Vagina (tissue), 2 donors: ENCODE measurements at regions not wholly inside any gene's neighbourhood (a gene's known extent, or its start where the extent isn't known, plus 50 kb on each side); places are given as distances from the start of the nearest gene placed in this dataset.

Experiments
- POLR2A ChIP-seq, 2 donors: fragments of 450-650 bp; IDR thresholded peaks; one replicate each; pipeline ENCODE4 v1.6.1; 2017; ENCODE audit warnings: antibody characterized with exemption in 2 of 2, mild to moderate bottlenecking in 2 of 2, moderate library complexity in 2 of 2
- POLR2AphosphoS5 ChIP-seq, 2 donors: sonication (generic); formaldehyde crosslinking; IDR thresholded peaks; one replicate each; pipeline ENCODE4 v1.9.0; 2017; ENCODE audit warnings: antibody characterized with exemption in 2 of 2, mild to moderate bottlenecking in 2 of 2, low read depth in 1 of 2; ENCODE audit not compliant: insufficient read depth in 1 of 2
- TF ChIP-seq, protein P1 (sequence below), 3 experiments: fragments of 450-650 bp in 2 of 3; fragments of 200-600 bp in 1 of 3; sonication (generic) in 1 of 3; IDR thresholded peaks; one replicate each; pipeline ENCODE4 v1.5.1; 2017 to 2019; ENCODE audit warnings: antibody characterized with exemption in 3 of 3, mild to moderate bottlenecking in 2 of 3, moderate library complexity in 2 of 3

DNA sequence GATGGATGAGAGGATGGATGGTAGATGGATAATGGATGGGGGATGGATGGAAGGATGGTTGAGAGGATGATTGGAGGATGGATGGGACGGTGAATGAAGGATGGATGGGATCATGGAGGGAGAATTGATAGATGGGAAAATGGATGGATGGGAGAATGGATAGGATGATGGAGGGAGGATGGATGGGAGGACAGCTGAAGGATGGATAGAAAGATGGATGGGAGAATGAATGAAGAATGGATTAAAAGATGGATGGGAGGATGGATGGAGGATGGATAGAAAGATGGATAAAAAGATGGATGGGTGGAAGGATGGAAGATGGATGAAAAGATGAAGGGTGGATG lies 218.3 kb upstream of the IER5L start:
- TF ChIP-seq, protein P1, sequence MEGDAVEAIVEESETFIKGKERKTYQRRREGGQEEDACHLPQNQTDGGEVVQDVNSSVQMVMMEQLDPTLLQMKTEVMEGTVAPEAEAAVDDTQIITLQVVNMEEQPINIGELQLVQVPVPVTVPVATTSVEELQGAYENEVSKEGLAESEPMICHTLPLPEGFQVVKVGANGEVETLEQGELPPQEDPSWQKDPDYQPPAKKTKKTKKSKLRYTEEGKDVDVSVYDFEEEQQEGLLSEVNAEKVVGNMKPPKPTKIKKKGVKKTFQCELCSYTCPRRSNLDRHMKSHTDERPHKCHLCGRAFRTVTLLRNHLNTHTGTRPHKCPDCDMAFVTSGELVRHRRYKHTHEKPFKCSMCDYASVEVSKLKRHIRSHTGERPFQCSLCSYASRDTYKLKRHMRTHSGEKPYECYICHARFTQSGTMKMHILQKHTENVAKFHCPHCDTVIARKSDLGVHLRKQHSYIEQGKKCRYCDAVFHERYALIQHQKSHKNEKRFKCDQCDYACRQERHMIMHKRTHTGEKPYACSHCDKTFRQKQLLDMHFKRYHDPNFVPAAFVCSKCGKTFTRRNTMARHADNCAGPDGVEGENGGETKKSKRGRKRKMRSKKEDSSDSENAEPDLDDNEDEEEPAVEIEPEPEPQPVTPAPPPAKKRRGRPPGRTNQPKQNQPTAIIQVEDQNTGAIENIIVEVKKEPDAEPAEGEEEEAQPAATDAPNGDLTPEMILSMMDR (IDR thresholded peaks at IDR 0.05), result no peak
- TF ChIP-seq POLR2A (IDR thresholded peaks at IDR 0.05) (no peak), POLR2AphosphoS5 (IDR thresholded peaks at IDR 0.05; ENCODE audit: insufficient read depth in 1 of 2, low read depth in 1 of 2) (no peak)
